HG03521 (cell line): ENCODE measurements at regions not wholly inside any gene's neighbourhood (a gene's known extent, or its start where the extent isn't known, plus 50 kb on each side); places are given as distances from the start of the nearest gene placed in this dataset.
"Not testable (repeated sequence)": the region's sequence is repeated elsewhere in the genome, so short reads cannot be mapped to it uniquely, and the experiment has no call there.

Experiments
- ATAC-seq: cut with Tn5 transposase; IDR thresholded peaks from one replicate; pipeline ENCODE4 v1.9.1; 2021; ENCODE audit warnings: mild to moderate bottlenecking, moderate library complexity; ENCODE audit not compliant: unreplicated experiment

DNA sequence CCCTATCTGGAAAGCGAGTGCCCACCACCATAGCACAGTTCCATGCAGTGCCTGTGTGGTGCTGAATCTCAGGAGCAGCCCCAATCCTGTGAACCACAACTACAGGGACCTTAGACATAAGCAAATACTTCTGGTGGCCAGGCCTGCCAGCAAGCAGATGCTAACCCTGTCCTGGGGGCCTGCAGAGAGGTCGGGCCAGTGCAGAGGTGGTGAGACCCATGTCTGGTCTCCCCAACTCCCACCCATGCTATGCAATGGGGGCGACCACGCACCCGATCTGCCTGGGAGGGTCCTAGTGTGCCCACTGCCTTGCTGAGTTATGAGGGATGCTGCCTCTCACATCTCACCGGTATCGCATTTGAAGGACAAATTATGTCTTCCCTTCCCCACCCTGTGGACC, 151.6 kb upstream of the ZNF337 start:
- no peak for ATAC-seq

DNA sequence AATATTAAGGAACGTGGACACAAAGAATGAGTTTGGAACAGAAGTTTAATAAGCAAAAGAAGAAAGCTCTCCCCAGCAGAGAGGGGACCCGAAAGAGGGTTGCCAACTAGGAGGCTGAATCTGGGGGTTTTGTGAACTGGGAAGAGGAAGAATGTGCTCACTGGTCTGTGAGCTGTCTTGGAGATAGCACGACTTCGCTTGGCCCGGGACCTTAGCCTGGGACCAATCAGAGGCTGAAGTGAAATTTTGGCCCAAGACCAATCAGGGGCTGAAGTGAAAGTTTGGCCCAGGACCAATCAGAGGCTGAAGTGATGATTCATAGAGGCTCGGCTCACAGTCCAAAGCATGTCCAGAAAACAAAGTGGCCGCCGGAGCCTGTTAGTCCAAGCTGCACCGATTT, 148.0 kb upstream of the ZNF337 start:
- not testable (repeated sequence) for ATAC-seq

DNA sequence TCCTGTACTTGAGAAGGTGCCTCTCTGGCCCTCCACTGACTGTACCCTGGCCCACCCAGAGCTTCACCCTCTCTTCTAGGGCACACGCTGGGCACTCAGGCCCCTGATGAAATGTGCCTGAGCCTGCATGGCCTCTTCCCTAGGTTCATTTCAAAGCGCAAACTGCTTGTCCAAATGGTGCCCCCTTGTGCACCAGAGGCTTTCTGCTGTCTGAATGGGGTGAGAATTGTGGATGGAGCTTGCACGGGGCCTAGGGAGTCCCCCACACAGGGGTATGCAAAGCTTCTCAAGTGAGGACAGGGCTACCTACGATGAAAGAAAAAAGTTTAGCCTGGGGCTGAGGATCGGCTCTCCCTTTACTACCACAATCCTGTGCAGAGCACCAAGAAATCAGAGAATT, 116.9 kb upstream of the ZNF337 start:
- ATAC-seq: not testable (repeated sequence)

DNA sequence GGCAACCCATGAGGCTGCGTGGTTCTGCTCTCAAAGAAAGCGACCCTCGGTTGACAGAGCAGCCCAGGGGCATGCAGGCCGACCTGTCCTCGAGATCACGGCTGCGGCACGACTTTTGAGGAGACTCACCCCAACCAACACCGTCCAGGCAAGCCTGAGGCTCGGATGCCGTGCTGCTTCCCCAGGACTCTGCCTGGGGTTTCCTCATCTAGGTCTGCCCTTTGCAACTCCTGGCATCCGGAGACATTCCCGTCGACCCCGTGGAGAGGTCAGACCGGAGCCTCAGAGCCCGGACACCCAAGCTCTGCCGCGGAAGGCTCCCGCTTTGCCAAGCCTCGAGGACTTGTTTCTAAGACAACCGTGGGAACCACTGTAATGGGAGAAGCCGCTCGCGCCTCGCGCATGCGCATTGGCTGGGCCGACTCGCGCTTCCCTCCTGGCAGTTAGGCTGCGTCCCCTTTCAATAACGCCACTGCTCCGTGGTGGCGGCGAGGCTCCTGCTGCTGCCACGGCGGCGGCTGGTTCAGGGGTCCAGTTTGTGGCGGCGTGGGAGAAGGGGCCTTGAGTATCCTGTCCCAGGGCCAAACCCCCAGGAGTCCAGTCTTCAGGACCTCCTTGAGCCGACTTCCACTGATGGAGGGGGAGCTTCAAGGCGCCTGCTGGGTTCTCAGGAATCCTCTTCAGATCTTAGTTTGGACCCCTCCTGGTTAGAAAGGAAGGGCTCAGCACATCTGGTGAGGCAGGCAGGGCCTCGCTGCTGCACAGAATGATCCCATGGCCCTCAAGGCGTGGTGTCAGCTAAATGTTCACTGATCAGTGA, 101.7 kb upstream of the ZNF337 start:
- ATAC-seq: not testable (repeated sequence)

DNA sequence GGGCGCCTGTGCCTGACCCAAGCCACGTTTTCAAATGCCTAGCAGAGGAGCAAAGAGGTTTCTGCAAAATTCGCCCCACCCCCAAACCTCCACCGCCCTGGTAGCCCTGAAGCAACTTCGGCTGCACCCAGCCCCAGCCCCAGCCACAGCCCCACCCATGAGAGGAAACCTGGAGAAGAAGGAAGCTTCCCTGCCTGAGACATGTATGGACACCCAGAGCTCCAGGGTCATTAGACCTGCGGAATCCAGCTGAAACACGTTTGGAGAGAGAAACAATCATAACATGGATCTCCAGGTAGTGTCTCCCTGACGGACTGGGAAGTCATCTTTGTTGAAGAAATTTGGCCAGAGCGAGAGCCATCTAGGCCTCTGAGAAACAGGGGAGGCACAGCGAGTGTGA, 100.4 kb upstream of the ZNF337 start:
- not testable (repeated sequence) for ATAC-seq

DNA sequence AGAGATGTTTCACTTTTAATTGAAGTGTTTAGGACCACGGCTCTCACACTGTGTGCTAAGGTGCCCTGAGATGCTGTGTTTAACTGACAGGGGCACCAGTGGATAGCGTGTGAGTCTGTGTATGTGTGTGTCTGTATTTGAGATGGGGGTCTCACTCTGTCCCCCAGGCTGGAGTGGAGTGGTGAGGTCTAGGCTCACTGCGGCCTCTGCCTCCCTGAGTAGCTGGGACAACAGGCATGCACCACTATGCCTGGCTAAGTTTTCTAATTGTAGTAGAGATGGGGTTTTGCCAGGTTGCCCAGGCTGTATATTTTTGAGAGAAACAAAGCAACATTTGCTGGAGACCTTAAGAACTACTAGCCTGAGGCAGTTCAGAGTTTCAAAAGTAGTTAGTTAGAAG, 80.6 kb upstream of the ZNF337 start:
- ATAC-seq: not testable (repeated sequence)

DNA sequence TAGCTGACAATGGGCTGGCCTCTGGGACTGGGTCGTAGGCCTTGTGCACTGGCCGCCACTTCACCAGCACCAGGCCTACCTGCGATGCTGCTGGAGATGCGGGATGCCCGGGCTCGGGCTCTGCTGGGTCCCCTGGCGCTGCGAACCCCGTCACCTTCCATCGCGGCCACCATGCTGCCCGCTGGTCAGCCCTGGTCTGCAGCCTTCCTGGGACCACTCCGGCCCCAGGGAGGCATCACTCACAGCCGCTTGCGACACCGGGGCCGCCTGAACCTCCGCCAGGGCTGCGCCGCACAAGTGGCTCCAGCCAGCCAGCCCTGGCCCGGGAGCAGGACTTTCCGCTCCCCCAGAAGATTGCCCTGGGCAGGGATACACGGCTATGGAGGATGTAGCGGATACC, 78.1 kb upstream of the ZNF337 start:
- ATAC-seq: not testable (repeated sequence)

DNA sequence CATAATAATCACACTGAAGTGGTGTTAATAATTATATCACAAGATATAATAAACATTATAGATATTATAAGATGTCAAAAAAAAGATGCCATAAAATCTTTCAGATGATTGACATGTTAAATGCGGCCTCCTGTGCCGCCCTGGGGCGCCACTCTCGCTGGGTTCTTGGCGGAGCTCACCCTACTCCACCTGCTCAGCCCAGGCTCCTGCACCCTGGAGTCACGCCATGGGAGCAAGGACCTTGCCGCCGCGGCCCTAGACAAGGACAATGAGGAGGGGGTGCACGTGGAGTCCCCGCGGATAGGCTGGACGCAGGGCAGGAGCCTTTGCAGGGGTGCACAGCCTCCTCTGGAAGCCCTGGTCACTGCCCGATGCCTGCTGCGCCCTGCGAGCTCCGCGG, 77.5 kb upstream of the ZNF337 start:
- not testable (repeated sequence) for ATAC-seq

DNA sequence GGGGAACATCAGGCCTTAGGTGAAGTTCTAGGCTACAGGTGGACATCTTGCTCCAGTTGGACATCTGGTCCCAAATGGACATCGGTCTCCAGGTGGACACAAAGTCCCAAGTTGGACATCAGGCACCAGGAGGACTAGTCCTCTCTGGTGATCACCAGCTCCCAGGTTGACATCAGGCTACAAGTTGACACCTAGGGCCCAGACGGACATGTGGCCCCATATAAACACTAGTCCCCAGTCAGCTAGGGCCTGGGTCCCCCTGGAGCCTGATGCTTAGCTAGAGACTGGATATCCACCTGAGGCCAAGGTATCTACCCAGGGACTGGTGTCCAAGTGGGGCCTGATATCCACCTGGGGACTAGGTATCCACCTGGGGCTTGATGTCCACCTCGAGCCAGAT, 75.8 kb upstream of the ZNF337 start:
- not testable (repeated sequence) for ATAC-seq

DNA sequence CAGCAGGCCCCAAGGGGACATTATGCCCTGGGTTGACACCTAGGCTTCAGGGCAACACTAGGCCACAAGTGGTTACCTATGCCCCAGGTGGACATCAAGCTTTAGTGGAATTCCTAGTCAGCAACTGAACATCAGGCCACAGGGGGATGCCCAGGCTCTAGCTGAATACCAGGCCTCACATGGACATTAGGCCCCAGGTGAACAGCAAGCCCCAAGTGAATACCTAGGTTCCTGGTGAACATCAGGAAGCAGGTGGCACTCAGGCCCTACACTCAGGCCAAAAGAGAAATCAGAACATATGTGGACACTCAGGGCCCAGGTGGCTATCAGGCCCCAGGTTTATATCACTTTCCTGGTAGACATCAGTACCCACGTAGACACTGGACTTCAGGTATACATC, 75.2 kb upstream of the ZNF337 start:
- ATAC-seq: not testable (repeated sequence)

DNA sequence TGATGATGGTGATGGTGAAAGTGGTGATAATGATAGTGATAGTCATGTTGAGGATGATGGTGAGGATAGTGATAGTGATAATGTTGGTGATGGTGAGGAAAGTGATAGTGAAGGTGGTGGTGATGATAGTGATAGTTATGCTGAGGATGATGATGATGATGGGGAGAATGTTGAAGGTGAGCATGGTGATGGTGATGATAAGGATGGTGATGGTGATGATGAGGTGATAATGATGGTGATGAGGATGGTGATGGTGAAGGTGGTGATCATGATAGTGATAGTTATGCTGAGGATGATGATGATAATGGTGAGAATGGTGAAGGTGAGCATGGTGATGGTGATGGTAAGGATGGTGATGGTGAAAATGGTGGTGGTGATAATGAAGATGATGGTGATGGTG, 64.9 kb upstream of the ZNF337 start:
- ATAC-seq: no peak

DNA sequence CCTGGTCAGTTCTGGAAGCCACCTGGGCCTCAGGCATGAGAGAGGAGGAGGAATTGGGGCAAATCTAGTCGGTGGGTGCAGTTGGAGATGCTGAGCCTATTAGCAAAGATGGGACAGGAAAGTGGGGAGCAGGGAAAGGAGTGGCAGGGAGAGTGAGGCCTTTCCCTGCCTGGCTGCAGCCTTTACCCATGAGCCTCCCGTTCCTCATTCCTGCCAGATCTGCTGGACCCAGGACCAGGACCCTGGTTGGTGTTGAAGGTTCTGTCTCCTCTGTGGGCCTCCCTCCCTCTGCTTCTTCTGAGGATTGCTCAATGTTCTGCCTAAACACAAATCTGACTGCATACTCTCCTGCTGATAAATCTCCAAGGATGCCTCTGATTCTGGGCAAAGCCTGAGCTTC, 64.4 kb upstream of the ZNF337 start:
- not testable (repeated sequence) for ATAC-seq

DNA sequence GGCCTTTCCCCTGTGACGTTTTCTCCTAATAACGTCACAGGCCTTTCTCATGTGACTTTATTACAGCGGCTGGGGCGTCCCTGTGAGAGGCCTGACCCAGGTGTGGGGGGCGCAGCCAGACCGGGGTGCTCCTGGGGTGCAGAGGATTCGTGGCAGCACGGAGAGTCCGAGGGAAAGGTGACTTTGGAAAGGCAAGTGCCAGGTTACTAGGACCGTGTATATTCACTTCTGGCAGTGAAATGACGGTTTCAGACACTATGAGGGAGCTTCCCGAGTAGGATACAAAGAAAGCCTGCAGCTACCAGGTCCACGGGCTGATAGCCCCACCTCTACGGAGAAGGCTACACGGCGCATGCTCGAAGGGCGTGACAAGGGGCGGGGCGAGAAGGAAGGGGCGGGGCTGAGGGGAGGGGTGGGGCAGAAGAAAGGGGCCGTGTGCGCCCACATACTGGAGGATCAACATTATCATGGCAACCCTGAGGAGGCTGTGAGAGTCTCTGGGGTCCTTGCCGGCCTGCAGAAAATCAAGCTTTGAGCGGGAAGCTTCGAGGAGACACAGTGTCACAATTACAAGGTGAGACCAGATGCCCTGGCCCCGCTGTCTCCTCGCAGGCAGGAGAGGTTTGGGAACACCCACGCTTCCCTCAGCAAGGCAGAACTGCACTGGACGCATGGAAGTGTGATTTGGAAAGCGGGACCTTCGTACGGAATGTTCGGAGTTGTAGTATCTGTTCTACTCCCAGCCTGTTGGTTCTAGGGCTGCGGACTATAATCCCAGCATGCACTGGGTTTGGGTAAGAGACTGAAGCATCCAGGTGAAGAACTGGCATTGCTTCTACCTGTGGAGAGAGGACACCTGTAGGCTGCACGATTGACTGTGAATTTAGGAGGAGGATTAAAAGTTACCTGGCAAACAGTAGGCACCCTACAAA, 54.4 kb upstream of the ZNF337 start:
- ATAC-seq: no peak

DNA sequence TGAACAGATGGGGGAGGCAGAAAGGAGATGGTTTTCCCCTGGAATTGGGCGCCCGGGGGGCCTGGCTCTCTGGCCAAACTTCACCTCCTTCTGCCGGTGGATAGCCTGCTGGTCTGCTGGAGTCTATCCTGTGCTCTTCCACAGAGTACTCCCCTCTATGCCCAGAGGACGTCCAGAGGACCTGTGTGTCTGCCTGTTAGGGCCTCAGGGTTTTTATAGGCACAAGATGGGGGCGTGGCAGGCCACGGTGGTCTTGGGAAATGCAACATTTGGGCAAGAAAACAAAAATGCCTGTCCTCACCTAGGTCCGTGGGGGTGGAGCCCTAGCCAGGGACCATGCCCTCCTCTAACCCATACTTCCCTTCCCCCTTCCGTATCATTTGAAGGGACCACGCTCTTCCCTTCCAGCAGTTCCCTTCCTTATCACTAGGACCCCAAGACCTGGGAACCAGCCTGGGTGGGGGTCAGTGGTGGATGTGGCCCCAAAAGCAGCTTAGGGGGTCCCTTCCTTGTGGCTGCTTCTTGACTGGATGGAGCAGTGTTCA, 53.6 kb upstream of the ZNF337 start:
- no peak for ATAC-seq

DNA sequence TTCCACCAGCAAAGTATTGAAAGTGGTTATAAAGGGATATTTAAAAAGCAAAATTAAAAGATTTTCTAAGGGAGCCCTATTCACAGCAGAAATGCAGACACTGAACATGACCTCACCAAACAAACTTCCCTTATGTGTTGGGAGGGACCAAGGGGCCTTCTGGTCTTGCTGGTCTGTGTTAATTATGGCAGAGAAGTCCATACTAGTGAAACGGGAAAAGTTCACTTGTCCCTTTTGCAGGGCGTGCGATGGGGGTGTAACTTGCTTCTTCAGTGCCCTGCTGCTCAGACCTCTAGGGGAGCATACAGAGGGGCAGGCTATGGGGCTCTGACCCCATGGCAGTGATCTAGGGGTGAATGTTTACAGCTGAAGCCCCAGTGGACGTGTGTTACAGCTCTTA, 53.0 kb upstream of the ZNF337 start:
- ATAC-seq: no peak
